Renal pelvis (tissue), 1 donor: ENCODE measurements at regions not wholly inside any gene's neighbourhood (a gene's known extent, or its start where the extent isn't known, plus 50 kb on each side); places are given as distances from the start of the nearest gene placed in this dataset.

Source experiments
- DNase-seq: peaks from one replicate; pipeline ENCODE4 v3.0.0-alpha.2; 2013

DNA sequence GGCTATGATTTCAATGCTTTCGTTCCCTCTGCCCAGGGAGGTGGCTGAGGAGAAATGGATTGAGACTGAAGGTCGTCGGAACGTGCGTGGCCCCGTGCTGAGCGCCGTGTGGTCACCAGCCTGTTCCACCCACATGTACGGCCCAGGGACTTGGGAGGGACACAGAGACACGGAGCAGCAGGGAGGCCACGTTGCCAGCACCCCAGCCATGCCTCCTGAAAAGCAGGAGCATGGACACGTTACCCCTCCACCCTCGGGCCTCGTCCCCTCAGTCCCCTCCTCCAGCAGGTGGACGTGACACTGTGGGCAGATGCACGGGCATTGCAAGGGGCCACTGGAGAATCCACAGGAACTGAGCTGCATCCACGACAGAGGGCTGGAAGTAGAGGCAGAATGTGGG, 133.1 kb upstream of the CST7 start:
- DNase-seq: no peak

- no peak for DNase-seq
Observed at GRCh38 chr20:24816431-24816830, 132.6 kb upstream of the CST7 start.

GRCh38 chr20:24816907-24817306, 132.2 kb upstream of the CST7 start:
- DNase-seq: no peak

DNA sequence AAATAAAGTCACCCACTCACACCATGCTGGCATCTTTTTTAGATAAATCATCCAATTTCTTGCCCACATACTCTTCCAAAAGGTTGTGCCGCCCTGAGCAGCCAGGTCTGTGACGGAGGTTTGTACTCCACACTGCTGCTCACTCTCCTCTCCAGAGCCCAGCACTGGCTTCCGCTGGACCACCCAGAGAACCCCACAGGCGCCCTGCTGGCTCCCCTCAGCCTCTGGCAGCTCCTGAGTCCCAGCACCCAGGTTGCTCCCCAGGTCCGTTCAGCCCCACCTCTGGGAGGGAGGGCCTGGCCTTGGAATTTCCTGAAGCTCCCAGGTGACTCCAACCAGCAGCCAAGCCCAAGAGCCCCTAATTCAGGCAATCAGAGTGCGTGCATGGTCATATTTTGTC, 131.7 kb upstream of the CST7 start:
- no peak for DNase-seq

DNA sequence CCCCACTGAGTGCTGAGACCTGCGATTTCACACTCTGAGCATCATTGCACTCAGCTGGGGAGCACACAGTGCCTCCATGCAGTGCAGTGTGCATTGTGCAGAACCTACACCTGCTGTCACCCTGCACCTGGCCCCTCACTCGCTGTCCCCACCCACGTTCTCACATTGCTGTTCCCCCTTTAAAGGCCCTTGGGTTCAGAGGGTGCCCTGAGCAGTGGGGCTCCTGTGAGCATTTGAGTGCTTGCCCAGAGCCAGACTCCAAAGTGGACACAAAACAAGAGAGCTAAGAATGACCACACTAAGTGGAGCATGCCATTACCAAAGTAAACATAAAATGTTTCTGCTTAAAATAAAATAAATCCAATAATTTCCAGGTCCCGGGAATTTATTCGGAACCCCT, 131.0 kb upstream of the CST7 start:
- DNase-seq: no peak

DNA sequence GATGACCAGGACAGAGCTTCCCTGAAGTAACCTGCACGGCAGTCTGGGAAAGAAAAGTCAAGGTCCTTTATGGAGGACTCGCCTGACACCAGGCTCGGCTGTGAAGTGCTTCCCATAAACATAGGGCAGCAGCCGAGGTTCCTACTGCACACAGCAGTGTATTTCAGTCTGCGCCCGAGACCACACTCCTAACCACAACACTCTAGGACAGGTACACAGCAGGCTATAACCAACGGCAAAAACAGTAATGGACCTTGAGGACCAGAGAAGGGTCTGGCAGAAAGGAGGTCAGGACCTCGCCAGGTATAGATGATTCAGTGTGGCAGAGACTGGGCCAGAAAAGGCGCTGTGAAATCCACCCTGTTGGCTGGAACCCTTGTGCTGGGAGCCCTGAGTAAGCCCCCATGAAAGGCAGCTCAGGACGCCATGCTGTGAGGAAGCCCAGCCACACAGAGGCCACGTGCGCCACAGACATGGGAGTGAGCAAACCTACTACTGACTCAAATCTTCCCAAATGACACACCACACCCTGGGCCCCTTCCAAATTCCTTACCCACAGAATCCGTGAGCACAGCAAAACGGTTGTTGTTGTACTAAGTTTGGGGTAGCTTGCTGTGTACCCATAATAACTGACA, 129.6 kb upstream of the CST7 start:
- no peak for DNase-seq

- DNase-seq: no peak
Observed at GRCh38 chr20:24820345-24820744, 128.7 kb upstream of the CST7 start.

GRCh38 chr20:24821391-24821790, 127.7 kb upstream of the CST7 start:
- DNase-seq: no peak

DNA sequence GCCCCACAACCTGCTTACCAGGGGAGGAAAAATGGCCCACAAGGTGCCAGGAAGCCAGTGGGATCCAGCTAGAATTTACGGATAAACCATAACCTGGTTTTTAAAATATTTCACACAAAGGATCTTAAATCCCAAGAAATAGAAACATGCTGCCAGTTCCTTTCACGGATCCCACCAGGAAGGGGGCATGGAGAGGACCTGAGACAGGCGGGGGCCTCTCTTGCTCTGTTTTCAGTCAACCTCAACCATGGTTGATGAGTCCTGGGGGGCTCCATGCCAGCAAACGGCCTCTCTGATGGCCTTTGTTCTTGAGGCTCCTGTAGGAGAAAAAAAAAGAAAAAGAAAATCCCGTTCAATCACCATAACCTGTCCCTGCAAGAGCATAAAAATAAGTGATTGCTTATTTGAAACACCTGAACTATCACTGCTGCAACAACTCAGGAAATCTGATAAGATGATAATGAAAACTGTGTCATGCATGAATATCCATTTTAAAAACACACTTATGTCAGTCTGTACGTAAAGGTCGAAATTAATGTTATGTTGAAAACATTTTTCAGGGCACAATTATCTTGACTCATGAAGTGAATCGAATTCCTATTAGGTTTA, 125.8 kb upstream of the CST7 start:
- no peak for DNase-seq

- no peak for DNase-seq
Observed at GRCh38 chr20:24823989-24824693, 124.9 kb upstream of the CST7 start.

DNA sequence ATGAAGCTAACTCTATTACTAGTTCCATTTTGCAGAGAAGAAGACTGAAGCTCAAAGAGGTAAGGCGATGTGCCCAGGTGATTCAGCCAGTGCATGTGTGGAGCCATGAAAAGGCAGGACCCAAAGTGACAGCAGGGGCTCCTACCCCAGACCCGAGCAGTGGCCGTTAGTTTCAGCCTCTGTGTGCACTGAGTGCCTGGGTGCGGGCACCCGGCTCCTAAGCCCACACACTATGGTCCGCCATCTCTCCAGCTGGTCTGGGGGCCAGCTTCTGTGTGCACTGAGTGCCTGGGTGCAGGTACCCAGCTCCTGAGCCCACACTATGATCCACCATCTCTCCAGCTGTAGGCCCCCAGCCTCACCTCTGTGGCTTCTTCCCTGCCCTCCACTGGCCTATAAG, 123.5 kb upstream of the CST7 start:
- no peak for DNase-seq

DNA sequence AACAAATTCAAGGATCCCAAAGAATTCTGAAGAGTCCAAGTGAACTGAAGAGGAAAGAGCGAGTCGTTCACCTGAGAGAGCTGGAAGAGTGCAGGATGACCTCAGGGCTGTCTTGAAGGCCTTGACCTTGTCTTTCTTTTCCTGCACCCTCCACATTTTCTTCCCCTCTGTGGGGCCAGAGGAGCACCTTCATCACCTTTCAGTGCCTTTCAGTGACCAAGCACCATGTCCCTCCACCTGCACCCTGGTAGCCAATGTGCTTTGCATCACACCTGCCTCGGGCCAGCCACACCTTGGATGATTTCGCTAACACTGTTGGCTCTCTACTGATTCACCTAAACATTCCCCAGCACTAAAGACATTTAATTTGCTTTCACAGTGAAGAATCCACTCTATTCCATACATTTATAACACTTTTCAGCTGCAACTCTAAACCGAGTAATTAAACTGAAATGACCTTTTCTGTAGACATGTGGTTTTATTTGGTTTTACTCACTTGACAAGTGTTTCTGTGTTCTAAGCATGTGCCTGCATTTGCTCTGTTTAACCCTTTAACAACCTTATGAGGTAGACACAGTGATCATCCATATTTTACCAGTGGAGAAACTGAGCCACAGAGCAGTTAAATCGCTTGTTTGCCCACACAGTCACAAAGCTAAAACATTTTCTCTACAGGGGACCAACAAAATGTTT, 121.3 kb upstream of the CST7 start:
- no peak for DNase-seq

- DNase-seq: no peak
Observed at GRCh38 chr20:24828992-24829648, 119.9 kb upstream of the CST7 start.

DNA sequence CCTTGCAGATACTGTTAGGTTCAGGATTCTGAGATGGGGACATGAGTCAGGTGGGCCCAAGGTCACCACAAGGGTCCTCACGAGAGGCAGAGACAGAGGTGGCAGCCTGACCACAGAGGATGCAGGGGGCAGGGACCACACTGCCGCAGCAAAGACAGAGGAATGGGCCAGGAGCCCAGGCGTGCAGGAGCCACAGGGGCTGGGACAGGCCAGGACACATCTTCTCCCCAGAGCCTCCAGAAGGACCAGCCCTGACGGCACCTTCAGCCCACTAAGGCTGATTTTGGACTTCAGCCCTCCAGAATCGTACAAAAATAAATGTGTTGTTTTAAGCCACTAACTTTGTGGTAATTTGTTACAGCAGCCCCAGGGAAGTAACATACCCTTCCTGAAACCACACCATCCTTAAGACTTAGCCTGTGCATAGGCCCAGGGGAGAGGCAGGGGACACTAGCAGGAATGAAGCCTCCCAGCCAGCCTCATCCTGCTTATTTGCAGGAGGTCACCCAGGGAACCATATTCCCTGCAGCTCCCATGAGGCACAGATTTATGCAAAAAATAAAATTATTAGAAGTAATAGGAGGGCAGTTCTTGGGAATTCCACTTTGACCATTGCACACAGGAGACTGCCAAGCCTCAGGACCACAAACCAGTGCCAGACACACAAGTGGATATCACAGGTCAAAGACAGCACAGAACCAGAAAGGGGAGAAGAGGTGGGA, 119.3 kb upstream of the CST7 start:
- no peak for DNase-seq

DNA sequence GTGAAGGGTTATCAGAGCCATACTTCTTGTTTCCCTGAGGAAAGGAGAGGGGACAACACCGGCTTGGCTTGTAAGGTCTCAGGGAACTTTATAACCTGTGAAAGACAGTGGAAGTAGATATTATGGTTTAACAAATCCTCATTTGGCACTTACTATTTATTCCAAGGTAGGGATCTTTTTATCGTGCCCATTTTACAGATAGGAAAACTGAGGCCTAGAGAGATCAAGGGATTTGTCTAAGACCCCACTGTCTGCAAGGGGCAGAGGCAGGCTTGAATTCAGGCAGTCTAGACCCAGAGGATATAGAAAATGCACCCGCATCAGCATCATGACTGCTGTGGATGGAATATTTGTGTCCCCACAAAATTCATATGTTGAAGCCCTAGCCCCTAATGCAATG, 118.4 kb upstream of the CST7 start:
- no peak for DNase-seq

GRCh38 chr20:24831232-24831631, 117.8 kb upstream of the CST7 start:
- DNase-seq: no peak

DNA sequence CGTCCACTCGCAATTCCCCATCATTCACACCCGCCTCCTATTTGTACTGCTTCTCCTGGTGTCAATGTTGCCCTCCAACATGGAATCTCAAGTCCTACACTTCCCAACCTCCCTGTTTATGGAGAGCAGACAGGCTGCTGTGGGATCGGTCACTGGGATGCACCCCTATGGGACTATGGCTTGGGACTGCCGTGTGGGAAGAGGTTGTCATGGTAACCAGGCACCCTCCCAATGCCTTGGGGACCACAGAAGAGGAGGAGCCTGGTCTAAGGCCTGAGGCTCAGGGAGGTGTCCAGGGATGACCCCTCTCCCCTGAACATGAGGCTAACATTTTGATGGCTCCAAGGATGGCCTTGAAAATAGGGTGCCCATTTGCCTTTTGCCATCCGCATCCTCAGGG, 116.6 kb upstream of the CST7 start:
- no peak for DNase-seq

DNA sequence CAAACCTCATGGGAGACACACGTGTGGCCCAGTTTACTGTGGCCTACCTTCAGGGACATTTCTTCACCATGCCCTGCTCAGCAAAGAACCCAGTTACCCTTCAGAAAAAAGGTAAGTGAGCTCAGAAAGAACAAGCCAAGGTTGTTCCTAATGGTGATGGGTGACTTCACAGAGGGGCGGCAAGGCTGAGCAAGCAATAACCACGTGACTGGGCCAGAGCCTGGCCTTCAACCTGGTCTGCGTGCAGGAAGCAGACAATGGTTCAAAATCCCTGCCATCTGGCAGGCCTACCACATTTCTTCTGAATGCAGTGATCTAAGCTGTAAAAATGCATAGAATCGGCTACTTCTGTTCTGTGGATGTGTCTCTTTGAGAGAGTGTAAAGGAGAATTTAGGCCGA, 115.5 kb upstream of the CST7 start:
- no peak for DNase-seq

GRCh38 chr20:24834310-24834709, 114.8 kb upstream of the CST7 start:
- no peak for DNase-seq

- no peak for DNase-seq
Observed at GRCh38 chr20:24835195-24835594, 113.9 kb upstream of the CST7 start.

DNA sequence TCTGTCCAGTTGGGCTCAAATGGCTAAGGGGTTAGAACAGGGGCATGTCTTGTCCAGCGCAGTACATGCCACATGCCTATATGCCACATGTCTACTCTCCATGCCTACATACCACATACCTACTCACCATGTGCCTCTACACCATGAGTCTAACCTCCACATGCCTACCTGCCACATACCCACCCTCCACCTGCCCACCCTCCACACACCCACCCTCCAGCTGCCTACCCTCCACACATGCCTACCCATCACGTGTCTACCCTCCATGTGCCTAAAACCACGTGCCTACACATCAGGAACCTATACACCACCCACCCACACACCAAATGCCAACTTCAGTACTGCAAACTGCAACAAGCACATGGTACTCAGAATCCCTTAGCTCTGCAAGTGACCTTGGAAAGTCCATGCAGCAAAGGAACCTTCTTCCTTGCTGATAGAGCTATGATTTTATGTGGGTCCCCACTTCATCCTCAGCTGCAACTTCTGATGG, 113.0 kb upstream of the CST7 start:
- no peak for DNase-seq
